HG03558 (cell line): ENCODE measurements at regions not wholly inside any gene's neighbourhood (a gene's known extent, or its start where the extent isn't known, plus 50 kb on each side); places are given as distances from the start of the nearest gene placed in this dataset.
"Not testable (repeated sequence)": the region's sequence is repeated elsewhere in the genome, so short reads cannot be mapped to it uniquely, and the experiment has no call there.

Source experiments
- ATAC-seq: cut with Tn5 transposase; IDR thresholded peaks from one replicate; pipeline ENCODE4 v1.9.1; 2021; ENCODE audit warnings: moderate number of reproducible peaks; ENCODE audit not compliant: unreplicated experiment; ENCODE audit errors: extremely low read depth

DNA sequence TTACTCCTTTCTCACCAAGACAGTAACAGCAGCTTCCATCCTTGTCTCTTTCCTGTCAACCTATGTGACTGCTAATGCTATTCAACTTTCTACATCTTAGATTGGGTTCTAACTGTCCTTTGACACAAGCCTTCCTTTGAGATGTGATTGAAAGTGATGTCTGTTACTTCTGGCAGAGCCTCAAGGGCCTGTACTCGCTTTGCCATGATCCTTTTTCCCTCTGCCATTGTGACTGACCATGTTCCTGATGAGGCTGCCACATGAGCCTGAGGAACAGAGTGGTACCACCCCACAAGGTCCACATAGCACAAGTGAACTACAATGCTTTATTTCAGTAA, 138.8 kb upstream of the RAB4A start:
- no peak for ATAC-seq

DNA sequence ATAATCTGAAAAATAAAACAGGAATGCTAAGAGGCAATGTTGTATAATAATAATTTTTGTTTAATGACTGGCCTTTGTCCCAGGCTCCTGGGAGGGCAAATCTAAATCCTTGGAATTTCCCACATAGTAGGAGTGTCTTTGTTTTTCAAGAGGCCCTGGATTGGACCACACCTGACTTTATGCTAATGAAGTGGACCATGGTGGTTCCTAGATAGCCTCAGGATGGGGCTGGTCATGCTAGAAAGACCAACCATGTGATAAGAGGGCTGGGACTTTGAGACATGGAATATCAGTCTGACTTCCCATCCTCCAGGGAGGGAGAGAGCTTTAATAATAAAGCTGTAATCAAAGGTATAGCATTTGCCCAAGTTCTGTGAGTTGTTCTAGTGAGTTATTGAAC, 138.2 kb upstream of the RAB4A start:
- ATAC-seq: no peak

DNA sequence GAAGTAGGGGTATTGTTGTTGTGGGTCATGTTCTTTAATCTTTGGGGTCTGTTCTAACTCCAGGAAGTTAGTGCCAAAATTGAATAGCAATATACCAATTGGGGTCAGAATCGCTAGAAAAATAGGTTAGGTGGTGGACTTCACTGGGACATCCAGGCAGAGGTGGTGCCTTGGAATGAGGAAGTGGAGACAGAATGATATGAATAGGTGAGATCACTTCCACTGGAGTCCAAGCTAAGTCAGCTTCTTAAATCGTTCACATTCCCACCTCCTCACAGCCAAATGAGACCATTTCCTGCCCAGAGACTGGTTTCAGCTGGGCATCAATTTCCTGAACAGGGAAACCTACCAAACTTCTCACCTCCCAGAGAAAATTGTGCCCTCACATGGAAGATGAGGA, 137.8 kb upstream of the RAB4A start:
- ATAC-seq: no peak

DNA sequence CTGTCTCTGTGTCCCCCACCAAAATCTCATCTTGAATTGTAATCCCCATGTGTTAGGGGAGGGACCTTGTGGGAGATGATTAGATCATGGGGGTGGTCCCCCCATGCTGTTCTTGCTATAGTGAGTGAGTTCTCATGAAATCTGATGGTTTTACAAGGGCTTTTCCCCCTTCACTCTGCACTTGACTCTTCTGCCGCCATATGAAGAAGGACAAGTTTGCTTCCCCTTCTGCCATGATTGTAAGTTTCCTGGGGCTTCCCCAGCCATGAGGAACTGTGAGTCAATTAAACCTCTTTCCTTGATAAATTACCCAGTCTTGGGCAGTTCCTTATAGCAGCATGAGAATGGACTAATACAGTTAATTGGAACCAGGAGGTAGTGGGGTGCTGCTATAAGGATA, 137.1 kb upstream of the RAB4A start:
- no peak for ATAC-seq

DNA sequence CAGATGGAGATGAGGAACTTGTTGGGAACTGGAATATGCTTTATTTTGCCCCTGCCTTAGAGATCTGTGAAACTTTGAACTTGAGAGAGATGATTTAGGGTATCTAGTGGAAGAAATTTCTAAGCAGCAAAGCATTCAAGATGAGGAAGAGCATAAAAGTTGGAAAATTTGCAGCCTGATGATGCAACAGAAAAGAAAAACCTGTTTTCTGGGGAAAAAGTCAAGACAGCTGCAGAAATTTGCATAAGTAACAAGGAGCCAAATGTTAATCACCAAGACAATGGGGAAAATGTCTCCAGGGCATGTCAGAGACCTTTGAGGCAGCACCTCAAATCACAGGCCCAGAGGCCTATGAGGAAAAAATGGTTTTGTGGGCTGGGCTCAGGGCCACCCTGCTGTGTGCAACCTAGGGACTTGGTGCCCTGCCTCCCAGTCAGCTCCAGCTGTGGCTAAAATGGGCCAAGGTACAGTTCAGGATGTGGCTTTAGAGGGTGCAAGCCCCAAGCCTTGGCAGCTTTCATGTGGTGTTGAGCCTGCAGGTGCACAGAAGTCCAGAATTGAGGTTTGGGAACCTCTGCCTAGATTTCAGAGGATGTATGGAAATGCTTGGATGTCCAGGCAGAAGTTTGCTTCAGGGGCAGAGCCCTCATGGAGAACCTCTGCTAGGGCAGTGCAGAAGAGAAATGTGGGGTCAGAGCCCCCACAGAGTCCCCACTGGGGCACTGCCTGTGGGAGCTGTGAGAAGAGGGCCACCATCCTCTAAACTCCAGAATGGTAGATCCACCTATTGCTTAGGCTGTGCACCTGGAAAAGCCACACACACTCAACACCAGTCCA, 136.3 kb upstream of the RAB4A start:
- not testable (repeated sequence) for ATAC-seq

DNA sequence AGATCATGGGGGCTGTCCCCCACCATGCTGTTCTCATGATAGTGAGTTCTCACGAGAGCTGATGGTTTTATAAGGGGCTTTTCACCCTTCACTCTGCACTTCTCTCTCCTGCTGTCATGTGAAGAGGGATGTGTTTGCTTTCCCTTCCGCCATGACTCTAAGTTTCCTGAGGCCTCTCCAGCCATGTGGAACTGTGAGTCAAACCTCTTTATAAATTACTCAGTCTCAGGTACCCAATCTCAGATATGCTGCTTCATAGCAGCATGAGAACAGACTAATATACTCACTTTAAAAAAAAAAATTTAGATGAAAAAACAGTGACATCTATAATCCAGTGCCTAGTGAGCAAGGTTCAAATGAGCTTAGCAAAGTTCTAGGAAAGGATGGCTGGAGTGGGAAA, 135.1 kb upstream of the RAB4A start:
- no peak for ATAC-seq

DNA sequence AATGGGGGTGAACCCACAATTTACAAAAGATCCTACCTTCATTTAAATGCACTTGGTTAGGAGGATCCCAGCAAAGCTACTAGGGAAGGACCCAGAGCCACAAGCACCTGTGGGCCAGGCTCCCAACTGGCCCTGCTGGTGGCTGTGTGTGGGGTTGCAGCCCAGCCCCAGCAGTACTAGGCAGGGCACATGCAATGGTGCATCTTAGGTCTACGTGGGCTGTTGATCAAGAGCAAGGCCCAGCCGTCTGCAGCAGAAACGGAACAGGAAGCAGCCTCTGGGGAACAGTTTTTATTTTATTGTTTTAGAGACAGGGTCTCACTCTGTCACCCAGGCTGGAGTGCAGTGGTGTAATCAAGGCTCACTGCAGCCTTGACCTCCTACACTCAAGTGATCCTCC, 134.1 kb upstream of the RAB4A start:
- ATAC-seq: no peak

DNA sequence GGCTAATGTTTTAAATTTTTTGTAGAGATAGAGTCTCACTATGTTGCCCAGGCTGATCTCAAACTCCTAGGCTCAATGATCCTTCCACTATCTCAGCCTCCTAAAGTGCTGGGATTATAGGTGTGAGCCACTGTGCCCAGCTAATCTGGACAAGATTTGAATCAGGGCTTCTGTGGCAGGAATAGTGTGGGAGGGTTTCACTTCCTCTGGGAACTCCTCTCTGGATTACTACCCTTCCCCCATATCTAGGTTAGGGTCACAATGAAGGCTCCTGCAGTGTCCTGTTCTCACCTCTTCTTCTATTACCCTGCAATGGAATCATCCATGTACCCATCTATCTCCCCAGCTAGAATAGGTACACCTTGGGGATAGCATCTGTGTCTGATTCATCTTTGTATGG, 133.6 kb upstream of the RAB4A start:
- no peak for ATAC-seq

DNA sequence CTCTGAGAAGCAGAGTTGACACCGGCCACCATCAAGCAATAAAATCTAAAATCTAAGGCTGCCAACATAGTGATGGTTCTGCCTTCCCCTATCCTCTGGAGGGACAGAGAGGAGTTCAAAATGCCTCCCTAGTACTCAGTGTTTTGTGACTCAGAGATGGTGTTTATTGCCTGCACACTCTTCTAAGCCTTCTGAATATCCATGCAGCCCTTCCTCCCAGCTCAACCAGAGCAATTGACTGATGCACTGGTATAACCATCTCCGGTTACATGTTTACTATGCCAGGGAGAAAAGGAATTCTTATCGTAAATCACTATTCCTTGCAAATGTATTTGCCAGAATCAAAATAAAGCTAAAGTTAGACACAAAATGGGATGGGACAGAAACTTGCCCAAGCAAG, 132.9 kb upstream of the RAB4A start:
- ATAC-seq: no peak

DNA sequence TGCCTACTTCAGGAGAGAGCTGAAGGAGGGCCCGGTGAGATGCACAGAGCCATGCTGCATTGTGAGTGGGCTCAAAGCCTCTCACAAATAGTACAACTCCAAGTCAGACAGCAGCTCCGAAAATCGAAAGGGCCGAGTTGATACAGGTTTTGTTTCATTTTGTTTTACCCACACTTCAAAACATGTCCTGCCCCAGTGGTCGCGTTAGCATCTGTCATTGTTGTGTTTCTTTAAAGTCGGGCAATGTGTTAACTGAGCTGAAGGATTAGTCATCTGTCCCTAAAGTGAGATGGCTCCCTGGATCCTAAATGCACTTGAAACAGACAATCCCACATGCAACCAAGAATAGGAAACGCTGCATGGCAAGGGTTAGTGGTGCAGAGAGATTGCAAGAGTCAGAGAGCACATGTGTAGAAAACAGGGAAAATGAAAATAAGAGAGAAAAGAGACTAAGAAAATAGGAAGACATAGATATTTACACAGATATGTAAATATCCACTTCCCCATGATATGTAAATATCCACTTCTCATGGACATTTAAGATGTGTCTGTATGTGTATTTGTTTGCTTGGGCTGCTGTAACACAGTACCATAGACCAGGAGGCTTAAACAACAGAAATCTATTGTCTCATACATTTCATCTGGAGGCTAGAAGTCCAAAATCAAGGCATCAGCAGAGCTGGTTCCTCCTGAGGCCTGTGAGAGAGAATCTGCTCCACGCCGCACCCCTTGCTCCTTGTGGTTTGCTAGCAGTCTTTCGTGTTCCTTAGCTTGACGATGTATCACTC, 131.4 kb upstream of the RAB4A start:
- no peak for ATAC-seq

DNA sequence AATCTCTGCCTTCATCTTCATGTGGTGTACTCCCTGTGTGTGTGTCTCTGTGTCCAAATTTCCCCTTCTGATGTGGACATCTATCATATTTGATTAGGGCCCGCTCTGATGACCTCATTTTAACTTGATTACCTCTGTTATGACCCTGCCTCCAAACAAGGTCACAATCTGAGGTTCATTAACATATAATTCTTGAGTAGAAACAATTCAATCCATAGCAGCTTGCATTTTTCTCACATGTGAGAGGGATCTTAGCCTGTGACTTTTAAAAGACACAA, 130.9 kb upstream of the RAB4A start:
- ATAC-seq: no peak

DNA sequence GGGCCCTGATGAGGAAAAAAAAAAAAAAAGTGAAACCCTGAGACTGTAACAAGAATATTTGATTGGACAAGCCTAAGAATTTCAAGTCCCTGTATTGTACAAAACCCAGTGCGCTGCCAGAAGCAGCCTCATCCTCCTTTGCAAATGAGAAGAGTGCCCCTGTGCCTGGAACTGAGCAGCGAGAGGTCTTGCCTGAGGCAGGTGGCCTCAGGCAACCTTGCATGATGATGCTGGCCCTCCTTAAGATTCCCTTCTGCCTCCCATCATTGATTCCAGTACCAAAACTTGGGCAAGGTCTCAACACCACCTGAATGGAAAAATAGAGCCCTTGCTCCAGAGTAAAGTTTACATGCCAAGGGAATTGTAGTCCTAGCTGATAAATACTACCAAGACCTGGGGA, 129.6 kb upstream of the RAB4A start:
- no peak for ATAC-seq

DNA sequence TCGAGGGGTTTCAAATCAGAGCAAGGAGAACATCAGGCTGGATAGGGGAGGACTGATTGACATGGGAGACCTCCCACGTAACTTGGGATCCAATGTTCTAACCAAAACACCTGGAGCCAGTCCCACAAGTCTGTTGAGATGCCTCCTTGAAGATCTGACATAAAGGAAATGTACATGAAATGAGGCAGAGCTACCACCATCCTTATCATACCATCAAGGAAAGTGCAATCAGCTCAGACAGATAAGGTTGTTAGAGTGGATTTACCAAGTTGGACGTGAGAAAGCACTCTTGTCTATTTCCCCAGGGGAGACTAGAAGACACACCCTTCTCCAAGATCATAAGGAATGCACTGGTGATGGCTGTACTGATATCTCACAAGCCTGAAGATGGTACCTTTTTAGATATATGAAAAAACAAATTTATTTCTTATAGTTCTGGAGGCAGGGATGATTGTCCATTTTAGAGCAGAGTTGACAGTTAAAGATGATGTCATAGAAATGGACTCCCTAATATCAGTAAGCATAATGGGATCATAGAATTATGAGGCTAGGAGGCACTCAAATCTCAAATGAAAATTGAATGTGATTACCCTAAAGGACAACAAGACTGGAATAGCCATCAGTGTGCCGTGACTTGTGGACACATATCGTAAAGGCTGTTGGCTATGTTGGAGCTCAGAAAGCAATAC, 129.1 kb upstream of the RAB4A start:
- no peak for ATAC-seq

DNA sequence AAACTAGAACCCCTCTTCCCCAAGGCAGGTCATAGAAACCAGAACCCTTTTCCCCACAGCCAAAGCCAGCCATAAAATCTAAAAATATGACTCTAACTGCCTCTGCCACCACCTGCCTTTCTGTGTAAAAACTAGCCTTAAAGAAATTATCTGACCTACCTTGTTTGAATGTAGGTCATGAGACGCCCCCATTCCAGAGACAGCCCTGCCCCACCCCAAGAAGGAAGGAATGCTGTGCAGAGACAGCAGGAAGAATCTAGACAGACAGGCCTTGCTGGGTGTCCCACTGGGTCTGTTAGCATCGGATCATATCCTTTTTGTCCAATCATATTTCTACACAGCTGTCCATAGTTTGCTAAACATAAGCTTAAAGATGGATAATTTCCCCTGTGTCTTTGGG, 128.4 kb upstream of the RAB4A start:
- ATAC-seq: no peak

DNA sequence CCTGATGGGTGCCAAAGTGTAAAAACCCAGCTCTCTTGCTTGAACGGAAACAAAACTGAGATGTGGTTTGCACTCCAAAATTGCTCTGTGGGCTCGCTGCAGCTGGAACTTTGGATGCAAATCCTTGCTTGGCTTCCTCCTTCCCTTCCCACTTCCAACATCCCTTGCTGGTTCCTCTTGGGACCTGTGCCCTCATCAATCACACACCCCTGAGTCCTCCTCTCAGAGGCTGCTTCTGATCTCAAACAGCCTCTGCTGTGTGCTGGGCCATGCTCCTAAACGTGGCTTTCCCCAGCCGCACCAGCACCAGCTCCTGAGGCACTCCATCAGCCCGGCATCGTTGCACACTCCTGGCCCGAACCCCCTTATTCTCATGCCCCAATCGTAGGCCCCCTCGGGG, 124.3 kb upstream of the RAB4A start:
- no peak for ATAC-seq

DNA sequence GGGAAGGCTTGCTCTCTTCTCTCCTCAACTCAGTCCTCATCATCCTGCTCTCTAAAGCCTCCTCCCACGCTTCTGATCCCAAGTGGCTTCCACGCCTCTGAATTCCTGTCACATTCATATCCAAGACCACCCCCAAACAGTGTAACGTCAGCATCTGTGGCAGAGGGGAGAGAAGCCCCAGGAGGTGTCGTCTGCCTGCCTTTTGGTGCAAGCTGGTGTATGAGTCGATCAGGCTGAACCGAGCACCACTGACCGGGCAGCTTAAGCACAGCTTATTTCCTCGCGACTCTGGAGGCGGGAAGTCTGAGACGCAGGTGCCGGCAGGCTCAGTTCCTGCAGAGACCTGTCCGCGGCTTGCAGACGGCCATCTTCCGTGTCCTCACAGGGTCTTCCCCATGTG, 123.8 kb upstream of the RAB4A start:
- no peak for ATAC-seq

DNA sequence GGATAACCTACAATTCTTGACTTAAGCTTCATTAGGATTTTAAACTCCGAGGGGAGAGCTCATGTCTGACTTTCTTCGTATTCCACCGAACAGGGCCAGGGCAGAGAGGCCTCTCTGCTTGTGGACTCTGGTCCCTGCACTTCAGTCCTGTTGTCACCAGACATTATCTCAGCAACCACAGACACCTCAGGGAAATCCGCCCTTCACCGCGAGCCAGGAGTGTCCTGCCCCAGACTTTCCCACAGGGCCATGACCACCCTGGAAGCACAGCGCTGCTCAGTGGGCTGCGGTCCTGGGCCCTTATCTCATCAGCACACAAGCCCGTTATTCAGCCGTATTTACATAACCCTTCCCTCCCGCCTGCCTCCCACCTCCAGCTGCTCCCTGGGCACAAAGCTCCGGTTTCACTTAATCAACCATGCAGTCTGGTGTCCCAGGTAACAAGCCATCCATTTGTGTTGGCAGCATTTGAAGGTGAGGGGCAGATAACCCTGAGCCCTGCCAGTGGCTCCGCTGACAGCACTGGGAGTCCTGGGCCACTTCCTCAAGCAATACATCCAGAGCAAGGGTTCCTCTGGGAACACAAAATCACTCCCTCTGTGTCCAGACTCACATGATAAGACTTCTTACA, 122.8 kb upstream of the RAB4A start:
- ATAC-seq: no peak

DNA sequence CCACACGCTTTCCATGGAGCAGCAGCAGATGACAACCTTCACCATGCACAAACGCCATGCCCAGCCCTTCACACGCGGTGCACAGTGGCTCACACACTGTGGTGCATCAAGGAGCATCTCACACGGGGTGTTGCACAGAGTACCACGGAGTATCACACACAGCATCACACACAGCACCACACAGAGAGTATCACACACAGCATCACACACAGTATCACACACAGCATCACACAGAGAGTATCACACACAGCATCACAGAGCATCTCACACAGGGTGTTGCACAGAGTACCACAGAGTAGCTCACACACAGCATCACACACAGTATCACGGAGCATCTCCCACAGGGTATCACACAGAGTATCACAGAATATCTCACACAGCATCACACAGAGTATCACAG, 122.2 kb upstream of the RAB4A start:
- no peak for ATAC-seq

DNA sequence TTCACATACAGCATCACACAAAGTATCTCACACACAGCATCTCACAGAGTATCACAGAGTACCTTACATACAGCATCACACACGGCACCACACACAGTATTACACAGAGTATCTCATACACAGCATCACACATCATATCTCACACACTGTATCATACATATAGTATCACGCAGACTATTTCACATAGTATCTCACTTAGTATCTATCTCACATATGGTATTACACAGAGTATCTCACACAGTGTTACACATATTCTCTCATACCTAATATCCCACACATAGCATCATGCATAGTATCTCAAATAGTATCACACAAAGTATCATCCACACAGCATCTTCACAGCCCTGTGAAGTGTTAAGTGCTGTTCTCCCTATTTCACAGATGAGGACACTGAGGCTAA, 121.5 kb upstream of the RAB4A start:
- ATAC-seq: no peak

DNA sequence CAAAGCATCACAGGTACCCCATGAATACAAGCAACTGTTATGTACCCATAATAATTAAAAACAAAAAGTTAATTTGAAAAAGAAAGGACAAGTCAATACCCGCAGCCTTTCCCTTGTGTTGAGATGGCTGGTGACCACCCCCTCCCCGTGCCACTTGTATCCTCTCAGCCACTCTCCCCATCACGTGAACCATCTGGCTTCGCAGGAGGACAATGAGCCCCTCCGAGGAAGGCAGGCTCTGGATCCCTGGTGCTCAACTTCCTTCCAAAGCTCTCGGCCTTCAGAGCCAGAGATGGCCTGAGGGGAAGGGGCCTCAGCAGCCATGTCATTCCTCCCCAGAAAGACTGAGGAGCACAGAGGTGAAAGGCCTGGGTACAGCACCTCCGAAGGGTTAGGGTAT, 120.4 kb upstream of the RAB4A start:
- no peak for ATAC-seq

DNA sequence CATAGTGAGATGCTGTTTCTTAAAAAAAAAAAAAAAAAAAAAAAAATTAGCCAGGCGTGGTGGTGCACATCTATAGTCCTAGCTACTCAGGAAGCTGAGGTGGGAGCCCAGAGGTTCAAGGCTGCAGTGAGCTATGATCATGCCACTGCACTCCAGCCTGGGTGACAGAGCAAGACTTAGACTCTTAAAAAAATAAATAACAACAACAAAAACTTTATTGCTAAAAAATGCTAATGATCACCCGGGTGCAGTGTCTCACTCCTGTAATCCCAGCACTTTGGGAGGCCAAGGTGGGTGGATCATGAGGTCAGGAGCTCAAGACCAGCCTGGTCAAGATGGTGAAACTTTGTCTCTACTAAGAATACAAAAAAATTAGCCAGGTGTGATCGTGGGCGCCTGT, 119.5 kb upstream of the RAB4A start:
- ATAC-seq: not testable (repeated sequence)
